ENCODE measurements at regions not wholly inside any gene's neighbourhood (a gene's known extent, or its start where the extent isn't known, plus 50 kb on each side); places are given as distances from the start of the nearest gene placed in this dataset.
A peak's percentile ranks its signal among the peaks of the same experiment; 100 is the strongest.

GRCh38 chr7:115516341-115516740 lies 514.2 kb downstream of the TFEC start:
- H4K20me1 ChIP-seq (ENCODE audit: control insufficient read depth, insufficient read depth, low read depth, low read length) = no peaks in the 10 kb centered on the region
- H3K9me3 ChIP-seq (ENCODE audit: control insufficient read depth, insufficient read depth, low read length) = no peaks in the 10 kb centered on the region
- H3K27ac ChIP-seq (ENCODE audit: low read depth, low read length) = no peak overlapping the region
- no peak overlapping the region for H3K4me2 ChIP-seq (ENCODE audit: low read length)
- no peak for TF ChIP-seq EZH2phosphoT487 (IDR thresholded peaks at IDR 0.05; ENCODE audit: borderline replicate concordance, low read length)
- TF ChIP-seq CTCF (IDR thresholded peaks at IDR 0.05; ENCODE audit: low read depth, low read length, poor library complexity, severe bottlenecking) = no peak
- no peaks in the 10 kb centered on the region for H3K36me3 ChIP-seq (ENCODE audit: control insufficient read depth, low read length)
- no peak overlapping the region for H3K4me3 ChIP-seq (ENCODE audit: low read length)
- no peaks in the 10 kb centered on the region for H3K27me3 ChIP-seq (ENCODE audit: control insufficient read depth, low read length)
- H3F3A ChIP-seq (ENCODE audit: control insufficient read depth, insufficient read depth) = no peaks in the 10 kb centered on the region
- H3K79me2 ChIP-seq (ENCODE audit: control insufficient read depth, low read length) = no peaks in the 10 kb centered on the region
- no peaks in the 10 kb centered on the region for H3K4me1 ChIP-seq (ENCODE audit: control insufficient read depth, low read length)
- H3K9me2 ChIP-seq (replicated peaks; ENCODE audit: control insufficient read depth, low read length) = no peaks in the 10 kb centered on the region

DNA sequence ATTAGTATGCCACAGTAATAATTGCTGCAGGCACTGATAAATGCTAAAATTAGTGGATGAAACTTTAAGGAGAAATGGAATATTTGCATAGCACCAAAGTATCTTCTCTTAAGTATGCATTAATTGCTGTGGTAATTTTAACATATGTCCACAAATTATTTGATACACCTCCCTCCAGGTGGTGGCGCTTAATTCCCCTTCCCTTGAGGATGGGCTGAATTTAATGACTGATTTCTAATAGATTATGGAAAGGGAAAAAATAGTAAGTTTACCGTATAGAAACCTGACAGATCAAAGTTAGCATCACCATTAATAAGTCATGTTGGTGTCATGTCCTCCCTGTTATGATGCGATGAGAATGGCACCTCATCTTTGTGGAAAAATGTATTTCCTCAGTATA lies 519.2 kb downstream of the TFEC start:
- H3K4me3 ChIP-seq (ENCODE audit: low read length) = no peak overlapping the region

GRCh38 chr7:115505136-115505535 lies 525.4 kb downstream of the TFEC start:
- Histone ChIP-seq H3K4me2 (ENCODE audit: low read length) (no peak overlapping the region), H4K20me1 (ENCODE audit: control insufficient read depth, insufficient read depth, low read depth, low read length) (no peaks in the 10 kb centered on the region), H3K9me3 (ENCODE audit: control insufficient read depth, insufficient read depth, low read length) (no peaks in the 10 kb centered on the region), H3F3A (ENCODE audit: control insufficient read depth, insufficient read depth) (no peaks in the 10 kb centered on the region), H3K36me3 (ENCODE audit: control insufficient read depth, low read length) (no peaks in the 10 kb centered on the region), H3K27me3 (ENCODE audit: control insufficient read depth, low read length) (no peaks in the 10 kb centered on the region), H3K27ac (ENCODE audit: low read depth, low read length) (no peak overlapping the region), H3K4me3 (ENCODE audit: low read length) (no peak overlapping the region), H3K79me2 (ENCODE audit: control insufficient read depth, low read length) (no peaks in the 10 kb centered on the region), H3K9me2 (replicated peaks; ENCODE audit: control insufficient read depth, low read length) (no peaks in the 10 kb centered on the region; the same call in 1 of the 2 replicates), H3K4me1 (ENCODE audit: control insufficient read depth, low read length) (no peaks in the 10 kb centered on the region)
- no peak for TF ChIP-seq CTCF (IDR thresholded peaks at IDR 0.05; ENCODE audit: low read depth, low read length, poor library complexity, severe bottlenecking)
- no peak for TF ChIP-seq EZH2phosphoT487 (IDR thresholded peaks at IDR 0.05; ENCODE audit: borderline replicate concordance, low read length)

More for the DNA sequence above, 519.2 kb downstream of the TFEC start:
- no peaks in the 10 kb centered on the region for H4K20me1 ChIP-seq (ENCODE audit: control insufficient read depth, insufficient read depth, low read depth, low read length)
- TF ChIP-seq EZH2phosphoT487 (IDR thresholded peaks at IDR 0.05; ENCODE audit: borderline replicate concordance, low read length) (no peak), CTCF (IDR thresholded peaks at IDR 0.05; ENCODE audit: low read depth, low read length, poor library complexity, severe bottlenecking) (peak; percentile 14)
- no peaks in the 10 kb centered on the region for H3F3A ChIP-seq (ENCODE audit: control insufficient read depth, insufficient read depth)
- no peaks in the 10 kb centered on the region for H3K4me1 ChIP-seq (ENCODE audit: control insufficient read depth, low read length)
- no peaks in the 10 kb centered on the region for H3K9me3 ChIP-seq (ENCODE audit: control insufficient read depth, insufficient read depth, low read length)
- no peak overlapping the region for H3K4me2 ChIP-seq (ENCODE audit: low read length)
- no peaks in the 10 kb centered on the region for H3K9me2 ChIP-seq (replicated peaks; ENCODE audit: control insufficient read depth, low read length)
- no peaks in the 10 kb centered on the region for H3K79me2 ChIP-seq (ENCODE audit: control insufficient read depth, low read length)
- H3K27ac ChIP-seq (ENCODE audit: low read depth, low read length) = no peak overlapping the region
- no peaks in the 10 kb centered on the region for H3K36me3 ChIP-seq (ENCODE audit: control insufficient read depth, low read length)
- H3K27me3 ChIP-seq (ENCODE audit: control insufficient read depth, low read length) = no peaks in the 10 kb centered on the region
